ENCODE measurements at regions not wholly inside any gene's neighbourhood (a gene's known extent, or its start where the extent isn't known, plus 50 kb on each side); places are given as distances from the start of the nearest gene placed in this dataset.
"Not testable (repeated sequence)": the region's sequence is repeated elsewhere in the genome, so short reads cannot be mapped to it uniquely, and the experiment has no call there.

- no peak for DNase-seq
These were observed 378.8 kb downstream of the MED13L start for GRCh38 chr12:115898670-115899069.

- no peak for DNase-seq
These were observed 379.8 kb downstream of the MED13L start for GRCh38 chr12:115897729-115898128.

- no peak for DNase-seq
These were observed 382.2 kb downstream of the MED13L start for GRCh38 chr12:115895247-115895646.

DNA sequence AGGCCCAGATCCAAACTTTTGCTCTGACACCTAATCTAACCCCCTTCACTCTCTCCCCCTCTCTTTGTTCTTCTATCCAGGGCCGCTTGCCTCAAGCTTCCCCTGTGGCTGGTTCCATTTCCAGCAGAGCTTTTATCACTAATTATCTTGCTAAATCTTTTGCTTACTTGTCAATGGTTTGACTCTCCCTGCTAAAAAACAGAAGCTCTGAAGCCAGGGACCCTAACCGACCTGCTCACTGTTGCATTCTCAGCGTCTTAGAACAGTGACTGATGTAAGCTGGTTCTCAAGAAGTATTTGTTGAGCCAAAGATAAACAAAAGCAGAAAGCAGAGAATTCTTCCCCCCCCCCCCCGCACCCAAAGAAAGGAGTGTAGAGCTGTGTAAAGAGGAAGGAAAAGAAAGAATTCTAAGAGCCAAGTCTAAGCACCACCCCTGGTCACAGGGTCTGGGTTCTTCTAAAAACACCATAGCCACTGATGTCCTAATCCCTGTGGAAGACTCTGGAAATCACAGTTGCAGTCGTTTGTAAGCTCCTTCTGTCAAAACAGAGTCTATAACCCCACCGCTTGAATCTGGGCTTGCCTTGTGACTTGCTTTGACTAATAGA, 385.8 kb downstream of the MED13L start:
- no peak for DNase-seq

- no peak for DNase-seq
These were observed 390.8 kb downstream of the MED13L start for GRCh38 chr12:115886666-115887065.

- no peak for DNase-seq
These were observed 392.3 kb downstream of the MED13L start for GRCh38 chr12:115885040-115885690.

DNA sequence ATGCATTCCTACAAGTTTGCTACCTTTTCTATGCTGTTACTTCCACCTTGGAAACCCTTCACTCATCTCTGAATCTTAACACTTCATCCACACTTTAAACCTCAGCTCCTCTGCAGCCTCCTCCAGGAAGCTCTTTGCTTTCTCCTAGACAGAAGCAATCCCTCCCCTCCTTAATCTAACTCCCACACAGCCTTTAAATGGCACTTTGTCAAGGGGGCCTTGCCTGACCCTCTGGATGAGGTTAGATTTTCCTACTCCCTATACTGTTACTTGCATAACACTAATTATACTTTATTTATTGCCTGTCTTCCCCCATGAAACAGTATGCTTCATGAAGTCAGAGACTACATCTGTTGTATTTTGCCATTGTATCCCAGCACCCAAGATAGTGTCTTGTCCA, 394.6 kb downstream of the MED13L start:
- peak; percentile 38 for DNase-seq

DNA sequence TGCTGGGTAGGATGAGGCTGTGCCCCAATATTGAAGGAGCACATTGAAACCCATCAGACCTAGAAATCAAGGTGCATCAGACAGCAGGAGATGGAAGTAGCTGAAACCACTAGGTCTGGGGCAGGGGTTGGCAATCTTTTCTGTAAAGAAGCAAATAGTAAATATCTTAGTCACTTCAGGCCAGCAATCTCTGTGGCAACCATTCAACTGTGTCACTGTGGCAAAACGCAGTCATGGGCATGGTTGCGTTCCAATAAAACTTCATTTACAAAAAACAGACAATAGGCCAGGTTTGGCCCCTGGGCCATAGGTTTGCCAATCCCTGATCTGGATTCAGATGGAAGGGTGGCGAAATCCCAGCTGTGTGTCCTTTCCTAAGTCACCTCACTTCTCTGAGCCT, 397.3 kb downstream of the MED13L start:
- no peak for DNase-seq

GRCh38 chr12:115879354-115879753, 398.1 kb downstream of the MED13L start:
- DNase-seq: no peak

GRCh38 chr12:115873451-115874082, 403.9 kb downstream of the MED13L start:
- DNase-seq: peak; percentile 34

DNA sequence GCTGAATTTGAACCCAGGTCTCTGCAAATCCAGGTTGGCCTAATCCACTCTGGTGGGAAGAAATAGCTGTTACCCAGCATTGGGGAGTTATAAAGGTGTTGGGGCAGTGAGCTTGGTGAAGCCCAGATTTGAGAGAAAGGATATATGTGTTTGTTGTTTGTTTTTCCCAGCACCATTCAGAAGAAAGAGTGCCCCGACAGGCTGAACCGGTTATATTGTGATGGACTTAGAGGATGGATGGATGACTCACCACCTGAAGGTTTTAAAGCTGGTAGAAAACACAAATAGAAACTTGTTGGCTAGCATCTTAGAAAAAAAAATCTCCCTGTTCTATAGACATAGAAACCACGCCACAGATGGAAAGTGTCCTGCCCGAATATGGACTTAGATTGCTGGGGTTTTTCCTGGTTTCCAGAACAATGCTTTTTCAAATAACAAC, 404.6 kb downstream of the MED13L start:
- DNase-seq: peak; percentile 49

DNA sequence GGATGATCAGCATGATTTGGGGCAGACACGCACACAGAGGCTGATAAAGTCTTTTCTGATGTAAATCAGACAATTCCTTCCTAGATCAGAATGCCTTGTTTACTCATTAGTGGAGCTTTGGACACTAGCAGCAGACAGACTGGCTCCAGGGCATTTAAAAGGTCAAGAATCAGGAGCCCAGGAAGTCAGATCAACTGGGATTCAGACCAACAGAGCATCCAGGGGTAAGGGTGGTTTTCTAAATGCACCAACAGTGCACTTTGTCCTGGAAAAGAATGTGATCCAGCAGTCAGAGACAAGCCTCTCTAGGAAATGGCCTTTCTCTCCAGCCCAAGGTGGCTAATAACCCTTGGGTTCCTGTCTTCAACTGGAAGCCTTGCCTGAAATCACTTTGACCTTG, 405.3 kb downstream of the MED13L start:
- no peak for DNase-seq

GRCh38 chr12:115871714-115872113, 405.8 kb downstream of the MED13L start:
- no peak for DNase-seq

DNA sequence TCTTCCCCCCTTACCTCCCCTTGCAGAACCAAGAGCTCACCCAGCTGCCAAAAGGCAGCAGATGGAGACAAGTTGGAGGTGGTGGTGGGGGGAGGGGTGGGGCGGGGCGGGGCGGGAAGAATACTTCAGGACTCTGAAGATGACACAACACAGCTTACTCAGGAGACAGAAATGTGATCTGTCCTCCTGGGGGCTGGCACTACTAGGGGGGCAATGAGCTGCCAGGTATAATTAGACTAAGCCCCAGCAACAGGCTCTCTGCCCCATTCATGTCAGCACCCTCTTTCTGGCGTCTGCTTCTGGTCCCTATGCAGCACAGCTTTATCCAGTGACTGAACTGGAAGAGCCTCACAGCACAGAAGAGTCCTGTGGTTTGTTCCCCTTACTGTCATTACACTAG, 407.0 kb downstream of the MED13L start:
- no peak for DNase-seq

GRCh38 chr12:115870021-115870420, 407.5 kb downstream of the MED13L start:
- no peak for DNase-seq

- DNase-seq: no peak
These were observed 407.9 kb downstream of the MED13L start for GRCh38 chr12:115869604-115870003.

- DNase-seq: no peak
These were observed 408.9 kb downstream of the MED13L start for GRCh38 chr12:115868624-115869023.

- no peak for DNase-seq
These were observed 409.6 kb downstream of the MED13L start for GRCh38 chr12:115867854-115868253.

DNA sequence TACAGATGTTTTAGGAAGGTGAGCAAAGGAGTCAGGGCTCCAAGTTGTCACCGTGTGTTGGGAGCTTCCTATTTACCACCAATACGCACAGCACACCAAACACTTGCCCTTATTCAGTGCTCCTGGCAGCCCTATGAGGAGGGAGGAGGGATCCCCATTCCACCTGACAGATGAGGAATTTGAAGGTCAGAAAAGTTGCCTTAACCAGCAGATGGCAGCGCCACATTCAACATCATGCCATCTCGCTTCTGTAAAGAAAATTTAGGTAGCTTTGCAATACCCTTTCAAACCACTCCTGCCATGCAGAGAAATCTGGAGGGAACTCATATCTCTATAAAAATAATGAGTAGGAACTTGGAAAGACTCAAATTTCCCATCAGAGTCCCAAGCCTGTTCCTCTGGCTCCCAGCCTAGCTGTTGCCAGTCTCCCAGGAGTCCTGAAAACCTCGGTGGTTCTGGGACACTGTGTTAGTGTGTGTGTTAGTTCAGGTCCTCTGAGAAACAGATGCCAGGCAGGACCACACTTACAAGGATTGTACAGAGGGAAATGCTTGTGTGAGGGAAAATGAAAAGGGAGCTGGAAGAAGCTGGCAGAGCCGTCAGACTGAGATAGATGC, 410.5 kb downstream of the MED13L start:
- no peak for DNase-seq

- not testable (repeated sequence) for DNase-seq
These were observed 411.2 kb downstream of the MED13L start for GRCh38 chr12:115866281-115866680.

GRCh38 chr12:115864396-115864795, 413.1 kb downstream of the MED13L start:
- DNase-seq: no peak

DNA sequence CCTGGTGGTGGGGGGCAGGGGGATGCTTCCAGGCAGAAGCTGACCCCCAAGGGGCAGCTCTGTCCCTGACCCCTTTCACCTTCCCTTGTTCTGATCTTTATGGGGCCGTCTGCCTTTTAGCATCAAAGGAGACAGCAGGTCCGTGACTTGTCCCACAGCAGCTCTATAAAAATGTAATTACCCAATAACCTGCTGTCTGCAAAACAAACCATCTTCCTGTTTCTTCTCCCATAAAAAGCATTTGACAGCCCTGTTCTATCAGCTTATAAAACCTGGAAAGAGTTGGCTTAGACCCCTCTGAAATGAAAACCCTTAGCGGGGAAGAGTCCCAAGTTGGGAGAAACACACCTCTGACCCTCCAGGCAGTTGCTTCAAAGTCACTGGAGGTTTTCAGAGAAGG, 416.9 kb downstream of the MED13L start:
- no peak for DNase-seq

- DNase-seq: no peak
These were observed 418.3 kb downstream of the MED13L start for GRCh38 chr12:115859231-115859630.

All from renal pelvis (tissue), 1 donor.